HG03520 (cell line): ENCODE measurements at regions not wholly inside any gene's neighbourhood (a gene's known extent, or its start where the extent isn't known, plus 50 kb on each side); places are given as distances from the start of the nearest gene placed in this dataset.
"Not testable (repeated sequence)": the region's sequence is repeated elsewhere in the genome, so short reads cannot be mapped to it uniquely, and the experiment has no call there.

ENCODE experiments used
- ATAC-seq: cut with Tn5 transposase; IDR thresholded peaks from one replicate; pipeline ENCODE4 v1.9.1; 2021; ENCODE audit warnings: mild to moderate bottlenecking, moderate library complexity; ENCODE audit not compliant: unreplicated experiment

DNA sequence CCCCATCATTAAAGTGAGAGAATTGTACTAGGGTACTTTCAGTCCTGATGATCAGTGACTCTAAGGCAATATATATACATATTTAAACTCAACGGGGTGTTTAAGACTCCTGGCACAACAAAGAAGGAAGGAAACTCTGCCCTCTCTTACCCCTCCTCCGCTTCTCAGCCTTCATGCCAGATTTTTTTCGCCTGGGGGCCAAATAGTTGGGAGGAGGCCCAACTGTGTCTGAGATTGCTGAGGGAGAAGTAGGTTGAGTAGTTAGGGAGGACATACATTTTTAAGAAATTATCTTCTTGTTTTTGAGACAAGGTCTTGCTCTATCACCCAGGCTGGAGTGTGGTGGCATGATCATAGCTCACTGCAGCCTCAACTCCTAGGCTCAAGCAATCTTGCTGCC is 127.7 kb upstream of the SHB start:
- no peak for ATAC-seq

DNA sequence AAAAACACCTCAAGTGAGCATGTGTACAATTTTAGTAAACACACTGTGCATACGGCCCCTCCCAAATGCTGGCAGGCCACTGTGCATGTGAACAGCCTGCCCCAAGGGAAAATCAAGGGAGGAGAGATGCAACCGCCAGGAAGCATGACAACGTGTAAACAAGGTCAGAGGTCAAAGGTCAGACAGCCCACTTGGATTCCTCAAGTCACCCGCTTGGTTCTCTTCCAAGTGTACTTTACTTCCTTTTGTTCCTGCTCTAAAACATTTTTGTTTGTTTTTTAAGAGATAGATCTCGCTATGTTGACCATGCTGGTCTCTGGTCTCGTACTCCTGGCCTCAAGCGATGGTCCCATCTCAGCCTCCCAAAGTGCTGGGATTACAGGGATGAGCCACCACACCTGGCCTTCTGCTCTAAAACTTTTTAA is 126.7 kb upstream of the SHB start:
- no peak for ATAC-seq

DNA sequence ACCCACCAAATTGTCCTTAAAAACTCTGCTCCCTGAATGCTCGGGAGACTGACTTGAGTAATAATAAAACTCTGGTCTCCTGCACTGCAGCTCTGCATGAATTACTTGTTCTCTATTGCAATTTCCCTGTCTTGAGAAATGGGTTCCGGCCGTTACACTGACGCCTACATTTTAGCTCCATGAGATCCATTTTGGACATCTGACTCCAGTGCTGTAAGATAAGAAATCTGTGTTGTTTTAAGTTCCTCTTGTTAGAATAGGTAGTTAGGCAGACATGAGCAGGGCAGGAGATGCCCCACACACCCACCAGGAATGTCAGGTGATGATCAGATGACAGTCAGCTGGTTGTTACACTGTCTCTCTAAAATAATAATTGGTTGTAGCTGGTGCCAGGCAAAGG is 125.8 kb upstream of the SHB start:
- no peak for ATAC-seq

DNA sequence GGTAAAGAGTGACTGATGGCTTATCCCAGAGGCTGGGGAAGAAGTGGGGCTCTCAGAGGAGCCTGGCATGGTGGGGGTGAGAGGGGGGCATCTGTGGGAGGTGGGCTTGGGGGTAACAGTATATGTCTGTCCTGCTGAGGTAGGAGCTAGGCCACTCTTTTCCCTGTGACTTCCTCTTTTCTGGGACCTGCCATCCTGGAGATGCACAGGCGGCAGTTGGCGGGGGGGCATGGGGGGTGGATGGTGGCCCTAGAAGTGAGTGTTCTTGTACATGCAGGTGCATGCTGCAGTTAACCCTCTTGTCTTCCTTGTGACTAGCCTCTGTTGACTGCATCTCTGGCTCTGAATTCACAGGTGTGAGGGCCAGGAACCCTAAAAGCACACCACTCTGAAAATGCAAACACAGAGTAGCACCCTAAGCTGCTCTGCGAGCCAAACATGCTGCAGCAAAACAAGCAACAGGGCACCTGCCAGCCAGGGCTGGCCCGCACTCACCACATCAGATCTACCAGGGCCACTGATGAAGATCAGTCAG is 123.8 kb upstream of the SHB start:
- no peak for ATAC-seq

DNA sequence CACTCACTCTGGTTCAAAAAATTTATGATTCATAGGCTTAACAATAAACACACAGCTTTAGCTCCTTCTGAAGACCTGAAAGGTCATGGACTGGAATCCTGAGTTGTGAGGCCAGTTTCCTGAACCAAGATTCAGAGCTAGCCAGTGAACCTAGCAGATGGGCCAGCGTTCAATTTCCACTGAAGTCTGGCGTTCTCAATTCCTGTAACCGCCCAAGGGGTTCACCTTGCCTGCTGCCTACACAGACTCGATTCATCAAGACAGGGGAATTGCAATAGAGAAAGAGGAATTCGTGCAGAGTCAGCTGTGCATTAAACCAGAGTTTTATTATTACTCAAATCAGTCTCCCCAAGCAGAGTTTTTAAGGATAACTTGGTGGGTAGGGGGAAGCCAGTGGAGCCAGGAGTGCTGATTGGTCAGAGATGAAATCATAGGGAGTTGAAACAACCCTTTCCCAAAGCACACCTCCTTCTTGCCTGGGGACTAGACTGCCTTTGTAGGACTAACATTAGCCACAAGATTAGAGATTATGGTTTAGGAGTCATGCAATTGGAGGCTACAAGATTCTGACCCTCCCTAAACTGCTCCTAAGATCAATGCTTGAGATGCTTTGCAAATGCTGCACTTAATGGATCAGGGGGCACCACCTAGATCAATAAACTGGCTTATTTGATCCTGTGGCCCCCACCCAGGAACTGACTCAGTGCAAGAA is 117.5 kb upstream of the SHB start:
- ATAC-seq = no peak

DNA sequence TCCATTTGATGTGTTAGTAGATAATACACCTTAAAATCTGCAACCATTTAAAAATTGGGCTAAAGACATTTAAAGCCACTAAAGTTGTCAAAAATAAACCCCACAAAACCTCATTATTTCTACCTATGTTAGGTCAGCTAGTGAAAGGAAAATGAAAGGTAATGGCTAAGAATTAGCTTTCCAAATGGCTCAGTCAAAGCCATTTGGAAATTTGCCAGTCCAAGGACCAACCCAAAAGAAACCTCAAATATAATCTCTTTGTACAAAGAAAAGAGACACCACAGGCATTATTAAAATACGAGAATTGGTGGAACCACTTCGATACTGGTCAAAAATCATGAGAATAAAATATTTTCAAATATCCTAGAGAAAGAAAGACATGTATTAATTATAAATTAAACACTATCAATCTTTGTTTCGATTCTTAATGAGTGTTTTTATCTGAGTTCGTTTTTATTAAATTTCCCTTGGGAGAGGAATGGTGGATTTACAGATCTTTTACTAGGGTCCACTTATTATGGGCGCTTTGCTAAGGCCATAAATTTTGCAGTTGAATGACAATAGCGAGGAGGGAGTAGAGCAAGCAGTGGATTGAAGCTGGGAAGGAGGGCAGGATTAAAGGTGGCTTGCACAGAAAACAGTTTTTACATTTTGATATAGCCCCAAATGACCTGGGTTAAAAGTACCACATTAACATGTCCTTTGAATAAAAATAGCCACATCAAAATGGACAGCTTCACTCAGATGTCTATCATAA is 116.8 kb upstream of the SHB start:
- no peak for ATAC-seq

DNA sequence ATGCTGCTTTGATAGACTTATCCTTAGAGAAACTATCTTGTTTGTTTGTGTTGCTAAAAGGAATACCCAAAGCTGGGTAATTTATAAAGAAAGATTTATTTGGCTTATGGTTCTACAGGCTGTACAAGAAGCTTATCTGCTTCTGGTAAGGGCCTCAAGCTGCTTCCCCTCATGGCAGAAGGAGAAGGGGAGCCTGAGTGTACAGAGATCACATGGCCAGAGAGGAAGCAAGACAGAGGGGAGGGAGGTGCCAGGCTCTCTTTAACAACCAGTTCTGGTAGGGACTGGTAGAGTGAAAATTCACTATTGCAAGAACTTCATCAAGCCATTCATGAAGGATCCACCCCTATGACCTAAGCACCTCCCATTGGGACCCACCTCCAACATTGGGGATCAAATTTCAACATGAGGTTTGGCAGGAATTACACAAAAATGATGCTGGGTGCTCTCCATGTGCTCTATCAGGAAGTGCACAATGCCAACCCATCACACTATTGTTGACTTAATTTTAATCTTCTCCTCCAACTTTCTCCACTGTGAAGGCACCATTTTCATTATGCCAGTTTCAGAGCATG is 115.1 kb upstream of the SHB start:
- ATAC-seq = no peak

DNA sequence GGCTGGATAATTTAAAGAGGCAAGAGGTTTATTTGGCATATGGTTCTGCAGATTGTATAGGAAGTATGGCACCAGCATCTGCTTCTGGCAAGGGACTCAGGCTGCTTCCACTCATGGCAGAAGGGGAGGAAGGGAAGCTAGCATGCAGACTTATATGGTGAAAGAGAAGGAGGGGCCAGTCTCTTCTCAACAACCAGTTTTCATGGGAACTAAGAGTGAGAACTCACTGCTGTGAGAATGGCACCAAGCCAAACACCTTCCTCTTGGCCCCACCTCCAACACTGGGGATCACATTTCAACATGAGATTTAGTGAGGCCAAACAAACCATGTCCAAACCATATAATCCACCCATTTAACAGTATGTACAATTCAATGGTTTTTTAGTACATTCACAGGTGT is 113.3 kb upstream of the SHB start:
- ATAC-seq = no peak

DNA sequence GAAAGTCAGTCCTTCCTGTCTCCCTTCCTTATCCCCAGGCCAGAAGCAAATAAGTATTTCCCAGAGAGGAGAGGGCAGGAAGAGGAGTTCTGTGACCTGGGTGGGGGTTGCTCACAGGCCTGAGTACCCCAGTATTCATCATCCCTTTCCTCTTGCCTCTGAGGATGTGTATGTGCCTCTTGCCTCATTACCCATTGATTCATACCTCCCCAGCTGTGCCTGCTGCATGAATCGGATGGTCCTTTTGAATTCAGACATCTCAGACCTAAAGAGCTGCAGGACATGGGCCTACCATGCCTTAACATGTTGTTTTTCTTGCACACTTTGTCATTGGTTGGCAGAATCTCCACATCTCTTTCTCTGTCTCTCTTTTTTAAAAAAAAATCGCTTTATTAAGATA is 112.8 kb upstream of the SHB start:
- ATAC-seq = no peak

DNA sequence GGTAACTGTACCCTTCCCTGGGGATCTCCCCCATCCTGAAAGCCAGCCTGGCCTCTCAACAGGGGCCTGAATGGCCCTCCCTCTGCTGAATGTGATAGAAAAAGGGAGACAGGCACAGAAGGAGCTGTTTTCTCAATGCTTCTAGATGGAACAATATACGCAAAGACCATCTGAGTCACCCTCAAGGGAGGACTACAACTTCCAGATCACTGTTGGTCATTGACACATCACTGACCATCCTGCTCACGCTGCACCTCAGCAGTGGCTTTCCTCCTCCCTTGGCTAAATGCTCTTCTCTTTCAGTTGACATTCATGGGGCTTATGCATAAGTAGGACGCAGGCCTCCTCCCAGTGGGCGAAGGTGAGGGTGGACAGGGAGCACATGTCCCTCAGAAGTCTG is 112.2 kb upstream of the SHB start:
- no peak for ATAC-seq

DNA sequence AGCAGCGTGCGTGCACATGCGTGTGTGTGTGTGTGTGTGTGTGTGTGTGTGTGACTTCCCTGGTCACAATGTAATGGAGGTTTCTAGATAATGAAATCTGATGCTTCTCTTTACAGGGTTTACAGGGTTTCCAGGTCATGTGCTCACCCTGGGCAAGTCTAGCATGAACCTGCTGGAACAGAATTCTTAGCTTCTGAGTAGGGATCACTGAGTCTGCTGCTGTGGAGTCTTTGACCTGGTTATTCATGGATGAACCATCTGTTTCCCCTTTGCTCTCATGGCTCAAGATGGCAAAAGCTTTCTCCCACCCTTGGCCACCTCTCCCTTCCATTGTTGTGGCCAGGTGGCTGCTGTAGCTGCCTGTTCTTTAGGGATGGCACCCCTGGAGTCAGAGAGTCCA is 111.6 kb upstream of the SHB start:
- no peak for ATAC-seq

DNA sequence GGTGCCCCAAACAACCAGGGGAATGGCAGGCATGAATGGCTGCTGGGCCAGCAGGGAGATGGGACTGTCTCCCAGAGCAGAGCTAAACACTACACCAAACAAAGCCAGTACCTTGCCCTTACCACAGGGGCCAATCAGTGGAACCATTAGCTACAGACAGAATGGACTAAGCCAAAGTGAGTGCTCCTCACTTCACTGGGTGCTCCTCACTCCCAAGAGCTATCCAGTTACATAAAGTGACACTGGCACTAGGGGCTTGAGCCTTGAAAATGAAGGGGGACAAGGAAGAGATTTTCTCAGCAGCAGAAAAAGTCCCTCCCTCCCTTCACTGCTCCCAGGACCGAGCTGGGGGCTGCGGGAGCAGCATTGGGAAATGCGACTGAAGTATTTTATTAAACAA is 110.9 kb upstream of the SHB start:
- no peak for ATAC-seq

DNA sequence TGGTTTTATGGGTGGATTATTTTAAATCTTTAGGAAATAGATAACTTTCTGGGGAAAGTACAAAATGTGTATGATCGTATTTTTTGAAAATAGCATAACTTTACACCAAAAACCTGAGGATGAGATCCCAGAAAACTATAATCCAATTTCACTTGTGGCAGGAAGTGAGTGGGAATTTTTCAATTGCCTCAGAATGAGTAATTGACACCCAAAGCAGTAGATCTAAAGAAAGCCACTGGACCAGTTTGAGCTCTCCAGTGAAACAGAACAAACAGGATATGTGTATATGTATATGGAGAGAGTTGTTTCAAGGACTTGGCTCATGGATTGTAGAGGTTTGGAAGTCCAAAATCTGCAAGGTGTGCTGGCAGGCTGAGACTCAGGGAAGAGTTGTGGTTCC is 109.2 kb upstream of the SHB start:
- ATAC-seq = no peak

DNA sequence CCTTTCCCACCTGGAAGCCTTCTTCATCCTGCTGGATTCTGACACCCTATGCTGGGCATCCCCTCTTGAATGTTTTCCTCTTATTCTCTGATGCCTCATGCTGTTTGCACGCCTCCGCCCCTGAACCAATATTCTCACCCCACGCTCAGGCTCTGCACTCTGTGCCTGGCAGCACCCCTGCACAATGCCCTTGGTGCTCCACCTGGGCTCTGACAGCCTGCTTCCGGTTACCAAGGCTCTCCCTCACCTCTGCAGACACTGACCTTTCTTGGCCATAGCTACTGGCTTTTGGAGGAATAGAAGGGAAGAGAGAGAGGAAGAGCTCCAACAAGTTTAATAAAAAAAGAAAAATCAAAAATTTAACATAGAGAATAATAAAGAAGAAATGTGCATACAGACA is 108.7 kb upstream of the SHB start:
- ATAC-seq = no peak

DNA sequence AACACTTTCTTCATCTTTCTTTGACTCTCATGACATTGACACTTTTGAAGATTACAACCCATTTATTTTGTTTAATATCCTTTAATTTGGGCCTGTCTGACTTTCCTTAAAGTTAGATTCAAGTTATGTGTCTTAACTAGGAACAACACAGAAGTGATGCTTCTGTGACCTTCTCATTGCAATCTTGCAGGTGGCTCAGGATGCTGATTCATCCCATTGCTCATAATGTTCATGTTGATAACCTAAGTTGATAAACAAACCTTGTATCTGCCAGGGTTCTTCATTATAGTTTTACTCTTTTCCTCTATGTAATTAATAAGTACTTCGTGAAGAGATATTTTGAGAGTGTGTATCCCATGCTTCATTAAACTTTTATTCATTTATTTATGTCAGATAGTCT is 107.2 kb upstream of the SHB start:
- no peak for ATAC-seq

DNA sequence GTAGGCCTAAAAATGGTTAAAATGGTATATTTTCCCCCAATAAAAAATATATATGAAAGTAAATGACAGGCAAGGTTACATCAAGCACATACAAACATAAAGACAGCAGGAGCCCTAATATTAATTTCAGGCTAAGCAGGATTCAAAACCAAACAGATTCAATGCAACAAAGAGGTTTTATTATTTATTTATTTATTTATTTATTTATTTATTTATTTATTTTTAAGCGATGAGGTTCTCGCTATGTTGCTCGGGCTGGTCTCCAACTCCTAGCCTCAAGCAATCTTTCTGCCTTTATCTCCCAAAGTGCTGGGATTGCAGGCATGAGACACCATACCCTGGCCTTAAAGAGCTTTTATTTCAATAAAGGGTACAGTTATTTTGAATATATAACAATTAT is 106.4 kb upstream of the SHB start:
- ATAC-seq = no peak

DNA sequence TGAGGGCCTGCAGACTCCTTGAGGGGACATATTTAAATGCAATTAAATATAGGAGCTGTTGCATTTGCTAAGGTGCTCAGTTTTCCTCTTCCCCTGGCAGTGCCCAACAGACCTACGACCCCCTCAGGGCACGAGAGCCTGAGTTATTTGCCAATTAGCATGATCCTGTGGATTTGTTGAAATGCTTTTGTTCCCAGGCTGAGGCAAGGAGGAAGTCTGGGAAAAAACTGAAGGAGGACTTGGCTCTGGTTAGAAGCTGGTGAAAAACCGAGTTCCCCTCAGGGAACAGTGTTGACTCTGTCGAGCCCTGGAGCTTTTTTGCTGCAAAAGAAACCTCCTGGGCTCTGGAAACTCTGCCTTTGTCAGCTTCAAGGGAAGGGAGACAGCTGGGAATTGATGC is 103.6 kb upstream of the SHB start:
- ATAC-seq = no peak

DNA sequence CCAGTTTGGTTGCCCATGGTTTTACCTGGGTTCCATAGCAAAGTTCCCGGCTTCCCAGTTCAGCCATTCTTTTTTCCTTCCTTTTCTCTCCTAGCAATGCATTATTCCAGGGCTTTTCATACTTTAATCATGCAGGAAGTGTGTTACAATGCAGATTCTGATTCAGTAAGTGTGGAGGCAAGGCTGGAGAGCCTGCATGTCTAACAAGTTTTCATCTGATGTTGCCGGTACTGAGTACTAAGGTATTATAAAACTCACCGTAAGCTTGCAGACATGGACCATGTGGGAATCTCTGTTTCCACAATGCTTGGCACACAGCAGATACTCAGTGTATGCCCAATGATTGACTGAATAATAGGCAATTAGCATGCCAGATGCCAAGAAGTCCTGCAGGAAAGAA is 102.9 kb upstream of the SHB start:
- no peak for ATAC-seq

DNA sequence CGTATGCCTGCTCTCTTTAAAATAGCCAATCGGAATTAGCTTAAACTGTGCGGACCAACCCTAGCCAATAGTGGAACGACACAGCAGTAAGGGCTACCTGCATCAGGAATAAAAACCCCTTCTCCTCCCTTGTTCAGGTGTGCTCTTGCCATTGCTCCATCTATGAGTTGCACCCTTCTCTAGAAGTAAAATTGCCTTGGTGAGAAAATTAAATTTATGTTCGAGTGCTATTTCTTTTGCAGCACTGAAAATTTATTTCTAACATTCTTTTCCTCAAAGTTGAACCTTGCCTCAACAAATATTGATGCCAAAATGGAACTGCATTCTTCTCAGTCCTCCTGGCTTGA is 102.5 kb upstream of the SHB start:
- ATAC-seq = no peak

DNA sequence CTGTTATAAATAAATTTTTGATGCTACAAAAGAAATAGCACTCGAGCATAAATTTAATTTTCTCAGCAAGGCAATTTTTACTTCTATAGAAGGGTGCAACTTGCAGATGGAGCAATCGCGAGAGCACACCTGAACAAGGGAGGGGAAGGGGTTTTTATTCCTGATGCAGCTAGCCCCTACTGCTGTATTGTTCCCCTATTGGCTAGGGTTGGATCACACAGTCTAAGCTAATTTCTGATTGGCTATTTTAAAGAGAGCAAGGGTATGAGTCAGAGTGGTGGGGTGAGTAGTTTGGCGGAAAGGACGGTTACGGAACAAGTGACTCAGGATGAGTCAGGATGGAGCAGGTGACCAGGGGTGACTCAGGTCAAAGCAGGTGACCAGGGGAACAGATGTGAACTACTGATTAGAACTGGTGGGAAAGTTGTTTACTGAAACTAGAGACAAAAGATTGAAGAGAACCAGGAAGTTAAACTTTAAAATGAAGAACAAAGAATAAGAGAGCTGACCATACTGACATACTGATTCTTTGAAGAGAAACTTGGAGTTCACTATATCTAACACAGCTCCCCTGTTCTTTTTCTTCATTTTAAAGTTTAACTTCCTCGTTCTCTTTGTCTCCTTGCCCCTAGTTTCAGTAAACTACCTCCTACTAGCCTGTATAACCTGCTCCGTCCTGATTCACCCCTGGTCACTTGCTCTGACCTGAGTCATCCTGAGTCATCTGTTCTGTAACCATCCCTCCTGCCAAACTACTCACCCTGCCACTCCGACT is 101.9 kb upstream of the SHB start:
- ATAC-seq = not testable (repeated sequence)

DNA sequence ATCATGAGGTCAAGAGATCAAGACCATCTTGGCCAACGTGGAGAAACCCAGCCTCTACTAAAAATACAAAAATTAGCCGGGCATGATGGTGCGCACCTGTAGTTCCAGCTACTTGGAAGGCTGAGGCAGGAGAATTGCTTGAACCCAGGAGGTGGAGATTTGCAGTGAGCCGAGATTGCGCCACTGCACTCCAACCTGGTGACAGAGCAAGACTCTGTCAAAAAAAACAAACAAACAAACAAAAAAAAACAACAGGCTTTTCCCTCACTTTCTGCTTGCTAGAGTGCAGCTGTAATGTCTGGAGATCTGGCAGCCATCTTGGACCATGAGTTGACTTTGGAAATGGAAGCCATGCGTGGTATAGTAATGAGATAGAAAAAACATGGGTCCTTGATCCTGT is 101.1 kb upstream of the SHB start:
- ATAC-seq = not testable (repeated sequence)
